Fibroblast of lung (primary cell): ENCODE measurements at regions not wholly inside any gene's neighbourhood (a gene's known extent, or its start where the extent isn't known, plus 50 kb on each side); places are given as distances from the start of the nearest gene placed in this dataset.

ENCODE experiments used
- DNase-seq, 2 donors: peaks; one replicate each; pipeline versions ENCODE4 v3.0.0 to v3.0.0-alpha.2; 2010; ENCODE audit warnings: low read depth in 2 of 2
- H2AFZ ChIP-seq: 2 replicates; pipeline ENCODE4 v1.5.1; 2012; ENCODE audit warnings: low read length, control low read depth, inconsistent platforms
- H3K27ac ChIP-seq: 2 replicates; pipeline ENCODE4 v1.5.1; 2011; ENCODE audit warnings: low read length, control low read depth; ENCODE audit not compliant: insufficient read depth
- H3K27me3 ChIP-seq: 2 replicates; pipeline ENCODE4 v1.5.1; 2011; ENCODE audit warnings: mild to moderate bottlenecking, low read length; ENCODE audit not compliant: control insufficient read depth, insufficient read depth
- H3K36me3 ChIP-seq: 2 replicates; pipeline ENCODE4 v1.5.1; 2011; ENCODE audit warnings: low read length; ENCODE audit not compliant: control insufficient read depth, insufficient read depth
- H3K4me1 ChIP-seq: 2 replicates; pipeline ENCODE4 v1.5.1; 2011; ENCODE audit warnings: low read length; ENCODE audit not compliant: control insufficient read depth, insufficient read depth; ENCODE audit errors: extremely low read depth
- H3K4me2 ChIP-seq: 2 replicates; pipeline ENCODE4 v1.5.1; 2011; ENCODE audit warnings: low read length, control low read depth; ENCODE audit not compliant: insufficient read depth; ENCODE audit errors: extremely low read depth
- H3K4me3 ChIP-seq, 4 experiments: fragments of 200-600 bp in 1 of 4; sonication (generic) in 1 of 4; replicated peaks in 1 of 4; 2 replicates each; pipeline ENCODE4 v1.5.1; 2011 to 2016; ENCODE audit warnings: low read length in 4 of 4, low read depth in 3 of 4, mild to moderate bottlenecking in 3 of 4, control low read depth in 2 of 4, inconsistent platforms in 1 of 4, mixed read lengths in 1 of 4; ENCODE audit not compliant: insufficient read depth in 1 of 4; ENCODE audit errors: control extremely low read depth in 1 of 4
- H3K79me2 ChIP-seq: 2 replicates; pipeline ENCODE4 v1.5.1; 2012; ENCODE audit warnings: mild to moderate bottlenecking, low read length, inconsistent platforms; ENCODE audit not compliant: control insufficient read depth, insufficient read depth
- H3K9ac ChIP-seq: 2 replicates; pipeline ENCODE4 v1.5.1; 2011; ENCODE audit warnings: mild to moderate bottlenecking, low read length, control low read depth; ENCODE audit not compliant: insufficient read depth
- H3K9me3 ChIP-seq: 2 replicates; pipeline ENCODE4 v1.5.1; 2012; ENCODE audit warnings: low read depth, low read length; ENCODE audit not compliant: control insufficient read depth, insufficient read depth
- H4K20me1 ChIP-seq: 2 replicates; pipeline ENCODE4 v1.5.1; 2011; ENCODE audit warnings: low read length; ENCODE audit not compliant: control insufficient read depth, insufficient read depth; ENCODE audit errors: extremely low read depth
- EZH2 ChIP-seq: IDR thresholded peaks from 2 replicates; pipeline ENCODE4 v1.5.1; 2012; ENCODE audit warnings: low read length, control low read depth, mild to moderate bottlenecking; ENCODE audit errors: missing control alignments
- TF ChIP-seq, protein P1 (sequence below), 2 donors: IDR thresholded peaks in 1 of 2; conservative IDR thresholded peaks in 1 of 2; 1 replicate in 1 of 2; 2 replicates in 1 of 2; pipeline ENCODE4 v1.5.1; 2011 to 2012; ENCODE audit warnings: low read length in 2 of 2, control low read depth in 1 of 2, inconsistent platforms in 1 of 2, low read depth in 1 of 2, mild to moderate bottlenecking in 1 of 2

DNA sequence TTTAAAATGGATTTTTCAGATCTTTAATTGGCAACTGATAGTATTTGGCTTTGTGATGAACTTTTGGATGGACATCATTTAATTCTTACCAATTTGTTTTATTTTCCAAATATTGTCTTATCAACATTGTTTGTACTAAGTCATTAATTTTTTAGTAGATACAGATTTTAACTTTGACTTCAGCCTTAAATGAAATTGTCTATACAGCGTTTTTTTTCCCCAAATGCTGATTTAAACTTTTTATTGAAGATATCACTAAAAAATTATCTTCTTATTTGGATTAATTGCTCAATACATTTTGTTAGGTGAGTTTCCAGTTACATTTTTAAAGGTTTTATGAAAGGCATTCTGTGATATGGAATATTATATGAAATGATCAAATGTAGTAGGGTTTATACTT, 123.6 kb upstream of the MMS22L start:
- Histone ChIP-seq H3K27me3 (no peaks in the 10 kb centered on the region), H3K9ac (no peak overlapping the region), H3K36me3 (no peaks in the 10 kb centered on the region), H3K27ac (no peak overlapping the region), H2AFZ (no peak overlapping the region), H3K4me3 (no peak overlapping the region), H3K9me3 (no peaks in the 10 kb centered on the region), H3K4me2 (no peak overlapping the region), H3K79me2 (no peaks in the 10 kb centered on the region), H3K4me1 (no peaks in the 10 kb centered on the region), H4K20me1 (no peaks in the 10 kb centered on the region)
- TF ChIP-seq, protein P1, sequence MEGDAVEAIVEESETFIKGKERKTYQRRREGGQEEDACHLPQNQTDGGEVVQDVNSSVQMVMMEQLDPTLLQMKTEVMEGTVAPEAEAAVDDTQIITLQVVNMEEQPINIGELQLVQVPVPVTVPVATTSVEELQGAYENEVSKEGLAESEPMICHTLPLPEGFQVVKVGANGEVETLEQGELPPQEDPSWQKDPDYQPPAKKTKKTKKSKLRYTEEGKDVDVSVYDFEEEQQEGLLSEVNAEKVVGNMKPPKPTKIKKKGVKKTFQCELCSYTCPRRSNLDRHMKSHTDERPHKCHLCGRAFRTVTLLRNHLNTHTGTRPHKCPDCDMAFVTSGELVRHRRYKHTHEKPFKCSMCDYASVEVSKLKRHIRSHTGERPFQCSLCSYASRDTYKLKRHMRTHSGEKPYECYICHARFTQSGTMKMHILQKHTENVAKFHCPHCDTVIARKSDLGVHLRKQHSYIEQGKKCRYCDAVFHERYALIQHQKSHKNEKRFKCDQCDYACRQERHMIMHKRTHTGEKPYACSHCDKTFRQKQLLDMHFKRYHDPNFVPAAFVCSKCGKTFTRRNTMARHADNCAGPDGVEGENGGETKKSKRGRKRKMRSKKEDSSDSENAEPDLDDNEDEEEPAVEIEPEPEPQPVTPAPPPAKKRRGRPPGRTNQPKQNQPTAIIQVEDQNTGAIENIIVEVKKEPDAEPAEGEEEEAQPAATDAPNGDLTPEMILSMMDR (conservative IDR thresholded peaks at IDR 0.05 in 1 of 2, IDR thresholded peaks at IDR 0.05 in 1 of 2; ENCODE audit: low read depth in 1 of 2, low read length in 2 of 2) = no peak
- no peak for TF ChIP-seq EZH2
- DNase-seq = no peak

DNA sequence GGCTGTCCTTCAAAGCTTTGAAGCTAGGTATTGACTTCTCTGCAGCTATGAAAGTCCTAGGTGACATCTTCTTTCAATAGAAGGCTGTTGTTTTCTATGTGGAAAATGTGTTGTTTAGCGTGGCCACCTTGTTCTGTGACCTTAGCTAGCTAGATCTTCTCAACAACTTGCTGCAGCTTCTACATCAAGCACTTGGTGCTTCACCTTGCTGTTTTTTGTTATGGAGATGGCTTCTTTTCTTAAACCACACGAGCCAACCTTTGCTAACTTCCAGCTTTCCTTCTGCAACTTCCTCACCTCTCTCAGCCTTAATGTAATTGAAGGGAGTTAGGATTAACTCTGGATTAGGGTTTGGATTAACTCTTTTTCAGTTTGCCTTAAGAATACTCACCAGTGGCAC, 128.6 kb upstream of the MMS22L start:
- TF ChIP-seq, protein P1 (conservative IDR thresholded peaks at IDR 0.05 in 1 of 2, IDR thresholded peaks at IDR 0.05 in 1 of 2; ENCODE audit: low read depth in 1 of 2, low read length in 2 of 2) = no peak
- no peak for TF ChIP-seq EZH2
- Histone ChIP-seq H3K36me3 (no peaks in the 10 kb centered on the region), H4K20me1 (no peaks in the 10 kb centered on the region), H2AFZ (no peak overlapping the region), H3K27me3 (no peaks in the 10 kb centered on the region), H3K4me2 (no peak overlapping the region), H3K4me3 (no peak overlapping the region), H3K4me1 (no peaks in the 10 kb centered on the region), H3K9ac (no peak overlapping the region), H3K79me2 (no peaks in the 10 kb centered on the region), H3K27ac (no peak overlapping the region), H3K9me3 (no peaks in the 10 kb centered on the region)
- DNase-seq = no peak

DNA sequence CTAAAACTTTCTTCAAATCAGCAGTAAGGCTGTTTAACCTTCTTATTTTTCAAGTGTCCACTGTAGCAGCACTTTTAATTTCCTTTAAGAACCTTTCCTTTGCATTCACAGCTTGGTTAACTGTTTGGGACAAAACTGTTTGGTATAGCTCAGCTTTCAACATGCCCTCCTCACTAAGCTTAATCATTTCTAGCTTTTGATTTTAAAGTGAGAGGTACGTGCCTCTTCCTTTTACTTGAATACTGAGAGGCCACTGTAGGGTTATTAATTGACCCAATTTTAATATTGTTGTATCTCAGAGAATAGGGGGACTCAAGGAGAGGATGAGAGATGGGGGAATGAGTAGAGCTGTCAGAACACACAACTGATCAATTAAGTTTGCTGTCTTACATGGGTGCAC, 129.5 kb upstream of the MMS22L start:
- Histone ChIP-seq H2AFZ (no peak overlapping the region), H3K4me1 (no peaks in the 10 kb centered on the region), H3K9me3 (no peaks in the 10 kb centered on the region), H3K27ac (no peak overlapping the region), H3K27me3 (no peaks in the 10 kb centered on the region), H3K36me3 (no peaks in the 10 kb centered on the region), H4K20me1 (no peaks in the 10 kb centered on the region), H3K9ac (no peak overlapping the region), H3K4me3 (no peak overlapping the region), H3K79me2 (no peaks in the 10 kb centered on the region), H3K4me2 (no peak overlapping the region)
- TF ChIP-seq EZH2 = no peak
- TF ChIP-seq, protein P1 (conservative IDR thresholded peaks at IDR 0.05 in 1 of 2, IDR thresholded peaks at IDR 0.05 in 1 of 2; ENCODE audit: low read depth in 1 of 2, low read length in 2 of 2) = no peak
- no peak for DNase-seq
